ENCODE measurements at regions not wholly inside any gene's neighbourhood (a gene's known extent, or its start where the extent isn't known, plus 50 kb on each side); places are given as distances from the start of the nearest gene placed in this dataset.

GRCh38 chr5:17367256-17367840 is 130.7 kb upstream of the TAF11L2 start:
- Histone ChIP-seq H2BK5ac (ENCODE audit: low read length) (no peak overlapping the region), H3K4me1 (ENCODE audit: control insufficient read depth, low read depth, low read length) (peaks cover 2% of the 10 kb centered on the region), H3K9ac (ENCODE audit: low read length) (no peak overlapping the region), H3K4ac (ENCODE audit: low read depth, low read length) (no peak overlapping the region), H3K27me3 (ENCODE audit: insufficient read depth, low read length, poor library complexity) (no peaks in the 10 kb centered on the region), H4K5ac (ENCODE audit: low read length) (no peak overlapping the region), H3K79me2 (ENCODE audit: control insufficient read depth, insufficient read depth, low read length) (no peaks in the 10 kb centered on the region), H2BK120ac (ENCODE audit: low read depth, low read length) (no peak overlapping the region), H2AK5ac (ENCODE audit: low read length) (no peak overlapping the region), H3K36me3 (ENCODE audit: control insufficient read depth, insufficient read depth, low read length) (no peaks in the 10 kb centered on the region), H3K4me3 (ENCODE audit: low read length) (no peak overlapping the region), H2BK15ac (replicated peaks; ENCODE audit: low read depth) (no peak overlapping the region), H3K56ac (ENCODE audit: low read length) (no peak overlapping the region), H3K18ac (ENCODE audit: low read length) (no peak overlapping the region), H3K27ac (ENCODE audit: low read depth, low read length) (no peak overlapping the region), H3K4me2 (ENCODE audit: low read length) (no peak overlapping the region), H4K8ac (ENCODE audit: low read depth, low read length) (no peak overlapping the region), H3K79me1 (ENCODE audit: low read length) (no peaks in the 10 kb centered on the region), H3K23ac (ENCODE audit: low read length) (no peak overlapping the region)
- no peak for DNase-seq
- no CpG with 5 or more reads among the region's 3 CpGs for WGBS (ENCODE audit: extremely low coverage, insufficient coverage, low lambda C conversion rate)

- Histone ChIP-seq H3K18ac (ENCODE audit: low read length) (no peak overlapping the region), H3K4me1 (ENCODE audit: control insufficient read depth, low read depth, low read length) (peaks cover under 1% of the 10 kb centered on the region), H2BK5ac (ENCODE audit: low read length) (no peak overlapping the region), H3K79me2 (ENCODE audit: control insufficient read depth, insufficient read depth, low read length) (no peaks in the 10 kb centered on the region), H3K9ac (ENCODE audit: low read length) (no peak overlapping the region), H3K27me3 (ENCODE audit: insufficient read depth, low read length, poor library complexity) (no peaks in the 10 kb centered on the region), H4K8ac (ENCODE audit: low read depth, low read length) (no peak overlapping the region), H3K23ac (ENCODE audit: low read length) (no peak overlapping the region), H3K4me3 (ENCODE audit: low read length) (no peak overlapping the region), H3K79me1 (ENCODE audit: low read length) (no peaks in the 10 kb centered on the region), H4K5ac (ENCODE audit: low read length) (no peak overlapping the region), H3K36me3 (ENCODE audit: control insufficient read depth, insufficient read depth, low read length) (no peaks in the 10 kb centered on the region), H3K4ac (ENCODE audit: low read depth, low read length) (no peak overlapping the region), H2AK5ac (ENCODE audit: low read length) (no peak overlapping the region), H3K56ac (ENCODE audit: low read length) (no peak overlapping the region), H2BK120ac (ENCODE audit: low read depth, low read length) (no peak overlapping the region), H3K4me2 (ENCODE audit: low read length) (no peak overlapping the region), H3K27ac (ENCODE audit: low read depth, low read length) (no peak overlapping the region), H2BK15ac (replicated peaks; ENCODE audit: low read depth) (no peak overlapping the region)
- no CpG with 5 or more reads among the region's 7 CpGs for WGBS (ENCODE audit: extremely low coverage, insufficient coverage, low lambda C conversion rate)
- DNase-seq = no peak
Measured at GRCh38 chr5:17370651-17371050, 127.4 kb upstream of the TAF11L2 start.

GRCh38 chr5:17373406-17373805 is 124.6 kb upstream of the TAF11L2 start:
- no peak overlapping the region for H3K9ac ChIP-seq (ENCODE audit: low read length)
- H2BK5ac ChIP-seq (ENCODE audit: low read length) = no peak overlapping the region
- H3K4me3 ChIP-seq (ENCODE audit: low read length) = no peak overlapping the region
- no peak overlapping the region for H2AK5ac ChIP-seq (ENCODE audit: low read length)
- no peak overlapping the region for H3K27ac ChIP-seq (ENCODE audit: low read depth, low read length)
- H3K79me2 ChIP-seq (ENCODE audit: control insufficient read depth, insufficient read depth, low read length) = no peaks in the 10 kb centered on the region
- no peaks in the 10 kb centered on the region for H3K4me1 ChIP-seq (ENCODE audit: control insufficient read depth, low read depth, low read length)
- H3K79me1 ChIP-seq (ENCODE audit: low read length) = no peaks in the 10 kb centered on the region
- no peak overlapping the region for H4K8ac ChIP-seq (ENCODE audit: low read depth, low read length)
- H3K4me2 ChIP-seq (ENCODE audit: low read length) = no peak overlapping the region
- no peak overlapping the region for H3K23ac ChIP-seq (ENCODE audit: low read length)
- no peak for DNase-seq
- no peak overlapping the region for H2BK120ac ChIP-seq (ENCODE audit: low read depth, low read length)
- H3K27me3 ChIP-seq (ENCODE audit: insufficient read depth, low read length, poor library complexity) = no peaks in the 10 kb centered on the region
- no peaks in the 10 kb centered on the region for H3K36me3 ChIP-seq (ENCODE audit: control insufficient read depth, insufficient read depth, low read length)
- H2BK15ac ChIP-seq (replicated peaks; ENCODE audit: low read depth) = no peak overlapping the region
- no peak overlapping the region for H3K4ac ChIP-seq (ENCODE audit: low read depth, low read length)
- WGBS (ENCODE audit: extremely low coverage, insufficient coverage, low lambda C conversion rate) = no CpG with 5 or more reads among the region's 5 CpGs
- no peak overlapping the region for H4K5ac ChIP-seq (ENCODE audit: low read length)
- no peak overlapping the region for H3K56ac ChIP-seq (ENCODE audit: low read length)
- H3K18ac ChIP-seq (ENCODE audit: low read length) = peak overlapping the region; percentile 39

GRCh38 chr5:17373814-17374556 is 124.0 kb upstream of the TAF11L2 start:
- H3K4ac ChIP-seq (ENCODE audit: low read depth, low read length) = no peak overlapping the region
- no peaks in the 10 kb centered on the region for H3K36me3 ChIP-seq (ENCODE audit: control insufficient read depth, insufficient read depth, low read length)
- H3K79me2 ChIP-seq (ENCODE audit: control insufficient read depth, insufficient read depth, low read length) = no peaks in the 10 kb centered on the region
- no peaks in the 10 kb centered on the region for H3K79me1 ChIP-seq (ENCODE audit: low read length)
- no peak overlapping the region for H3K4me2 ChIP-seq (ENCODE audit: low read length)
- H4K8ac ChIP-seq (ENCODE audit: low read depth, low read length) = no peak overlapping the region
- no peak overlapping the region for H3K9ac ChIP-seq (ENCODE audit: low read length)
- peak overlapping the region; percentile 92 for H2BK120ac ChIP-seq (ENCODE audit: low read depth, low read length)
- H3K18ac ChIP-seq (ENCODE audit: low read length) = peak overlapping the region; percentile 39
- no peak overlapping the region for H3K4me3 ChIP-seq (ENCODE audit: low read length)
- no peaks in the 10 kb centered on the region for H3K27me3 ChIP-seq (ENCODE audit: insufficient read depth, low read length, poor library complexity)
- no peak overlapping the region for H3K23ac ChIP-seq (ENCODE audit: low read length)
- H3K27ac ChIP-seq (ENCODE audit: low read depth, low read length) = no peak overlapping the region
- no CpG with 5 or more reads among the region's 7 CpGs for WGBS (ENCODE audit: extremely low coverage, insufficient coverage, low lambda C conversion rate)
- H2AK5ac ChIP-seq (ENCODE audit: low read length) = no peak overlapping the region
- H2BK5ac ChIP-seq (ENCODE audit: low read length) = no peak overlapping the region
- H2BK15ac ChIP-seq (replicated peaks; ENCODE audit: low read depth) = no peak overlapping the region
- no peak overlapping the region for H4K5ac ChIP-seq (ENCODE audit: low read length)
- H3K56ac ChIP-seq (ENCODE audit: low read length) = no peak overlapping the region
- DNase-seq = peak; percentile 41
- no peaks in the 10 kb centered on the region for H3K4me1 ChIP-seq (ENCODE audit: control insufficient read depth, low read depth, low read length)

GRCh38 chr5:17374973-17375742 is 122.9 kb upstream of the TAF11L2 start:
- H3K4me2 ChIP-seq (ENCODE audit: low read length) = no peak overlapping the region
- no peak overlapping the region for H4K8ac ChIP-seq (ENCODE audit: low read depth, low read length)
- H3K23ac ChIP-seq (ENCODE audit: low read length) = no peak overlapping the region
- no peak overlapping the region for H3K4me3 ChIP-seq (ENCODE audit: low read length)
- no CpG with 5 or more reads among the region's 10 CpGs for WGBS (ENCODE audit: extremely low coverage, insufficient coverage, low lambda C conversion rate)
- H3K79me1 ChIP-seq (ENCODE audit: low read length) = no peaks in the 10 kb centered on the region
- no peak overlapping the region for H3K9ac ChIP-seq (ENCODE audit: low read length)
- no peak overlapping the region for H2BK15ac ChIP-seq (replicated peaks; ENCODE audit: low read depth)
- H3K4ac ChIP-seq (ENCODE audit: low read depth, low read length) = no peak overlapping the region
- no peak overlapping the region for H2BK5ac ChIP-seq (ENCODE audit: low read length)
- H3K18ac ChIP-seq (ENCODE audit: low read length) = no peak overlapping the region
- no peaks in the 10 kb centered on the region for H3K4me1 ChIP-seq (ENCODE audit: control insufficient read depth, low read depth, low read length)
- H2BK120ac ChIP-seq (ENCODE audit: low read depth, low read length) = no peak overlapping the region
- peak; percentile 83 for DNase-seq
- H3K79me2 ChIP-seq (ENCODE audit: control insufficient read depth, insufficient read depth, low read length) = no peaks in the 10 kb centered on the region
- no peak overlapping the region for H2AK5ac ChIP-seq (ENCODE audit: low read length)
- H4K5ac ChIP-seq (ENCODE audit: low read length) = no peak overlapping the region
- H3K27ac ChIP-seq (ENCODE audit: low read depth, low read length) = no peak overlapping the region
- H3K56ac ChIP-seq (ENCODE audit: low read length) = peak overlapping the region; percentile 42
- no peaks in the 10 kb centered on the region for H3K27me3 ChIP-seq (ENCODE audit: insufficient read depth, low read length, poor library complexity)
- no peaks in the 10 kb centered on the region for H3K36me3 ChIP-seq (ENCODE audit: control insufficient read depth, insufficient read depth, low read length)

Data from mesendoderm (in vitro differentiated cells).